OCI-LY1 (cell line): ENCODE measurements at regions not wholly inside any gene's neighbourhood (a gene's known extent, or its start where the extent isn't known, plus 50 kb on each side); places are given as distances from the start of the nearest gene placed in this dataset.

Experiments used
- H2AFZ ChIP-seq: fragments of 200-600 bp; sonication (generic), shearing (Covaris generic); 2 replicates; pipeline ENCODE4 v1.6.0; 2014; ENCODE audit warnings: antibody characterized with exemption, mild to moderate bottlenecking, low read length
- H3F3A ChIP-seq: fragments of 200-600 bp; sonication (generic), shearing (Covaris generic); 2 replicates; pipeline ENCODE4 v1.6.0; 2014; ENCODE audit warnings: mild to moderate bottlenecking, antibody characterized with exemption, low read length, moderate library complexity; ENCODE audit not compliant: insufficient read depth
- H3K27ac ChIP-seq: fragments of 200-600 bp; sonication (generic); 2 replicates; pipeline ENCODE4 v1.5.1; 2014; ENCODE audit warnings: low read length, mixed run types, mild to moderate bottlenecking, low read depth; ENCODE audit not compliant: poor library complexity, severe bottlenecking
- H3K27me3 ChIP-seq: fragments of 200-600 bp; sonication (generic); 2 replicates; pipeline ENCODE4 v1.6.0; 2014; ENCODE audit warnings: antibody characterized with exemption, mild to moderate bottlenecking, low read length, moderate library complexity; ENCODE audit not compliant: insufficient read depth
- H3K36me3 ChIP-seq: fragments of 200-600 bp; sonication (generic); 2 replicates; pipeline ENCODE4 v1.6.1; 2014; ENCODE audit warnings: mild to moderate bottlenecking, antibody characterized with exemption, low read length, moderate library complexity, mixed read lengths; ENCODE audit not compliant: insufficient read depth
- H3K4me1 ChIP-seq: fragments of 200-600 bp; sonication (generic); 2 replicates; pipeline ENCODE4 v1.5.1; 2014; ENCODE audit warnings: mild to moderate bottlenecking, low read length, moderate library complexity; ENCODE audit not compliant: insufficient read depth, severe bottlenecking
- H3K4me2 ChIP-seq: fragments of 200-600 bp; sonication (generic), shearing (Covaris generic); 2 replicates; pipeline ENCODE4 v1.6.1; 2014; ENCODE audit warnings: low read length
- H3K4me3 ChIP-seq: fragments of 200-600 bp; sonication (generic); 2 replicates; pipeline ENCODE4 v1.5.1; 2014; ENCODE audit warnings: low read length, low read depth, mild to moderate bottlenecking, mixed read lengths; ENCODE audit not compliant: poor library complexity, severe bottlenecking
- H3K79me2 ChIP-seq: fragments of 200-600 bp; shearing (Covaris generic); 2 replicates; pipeline ENCODE4 v1.6.1; 2016; ENCODE audit warnings: mixed run types, low read length, mixed read lengths; ENCODE audit not compliant: insufficient read depth
- H3K9ac ChIP-seq: fragments of 200-600 bp; sonication (generic), shearing (Covaris generic); 2 replicates; pipeline ENCODE4 v1.6.1; 2014; ENCODE audit warnings: mild to moderate bottlenecking, low read length, mixed read lengths
- H3K9me2 ChIP-seq: fragments of 200-600 bp; sonication (generic), shearing (Covaris generic); 2 replicates; pipeline ENCODE4 v1.6.1; 2014; ENCODE audit warnings: low read depth, mild to moderate bottlenecking, low read length, mixed read lengths
- H3K9me3 ChIP-seq: fragments of 200-600 bp; shearing (Covaris generic); 2 replicates; pipeline ENCODE4 v1.6.1; 2014; ENCODE audit warnings: low read length, mixed read lengths
- H4K20me1 ChIP-seq: fragments of 200-600 bp; sonication (generic), shearing (Covaris generic); 2 replicates; pipeline ENCODE4 v1.6.0; 2016; ENCODE audit warnings: mild to moderate bottlenecking, low read length; ENCODE audit not compliant: insufficient read depth
- CTCF ChIP-seq: fragments of 200-600 bp; sonication (generic), shearing (Covaris generic); IDR thresholded peaks from 2 replicates; pipeline ENCODE4 v1.5.1; 2017; ENCODE audit warnings: mild to moderate bottlenecking, antibody characterized with exemption, low read length, moderate library complexity, mixed read lengths
- EZH2 ChIP-seq: fragments of 200-600 bp; sonication (generic), shearing (Covaris generic); IDR thresholded peaks from 2 replicates; pipeline ENCODE4 v1.8.0; 2017; ENCODE audit warnings: borderline replicate concordance, mixed run types, mild to moderate bottlenecking, antibody characterized with exemption, low read length, moderate library complexity, mixed read lengths

- Histone ChIP-seq H2AFZ (no peak overlapping the region), H3K4me3 (no peak overlapping the region), H3K36me3 (no peaks in the 10 kb centered on the region), H3F3A (no peaks in the 10 kb centered on the region), H3K27ac (no peak overlapping the region), H3K79me2 (no peaks in the 10 kb centered on the region), H4K20me1 (no peaks in the 10 kb centered on the region), H3K27me3 (no peaks in the 10 kb centered on the region), H3K9me3 (no peaks in the 10 kb centered on the region), H3K4me2 (no peak overlapping the region), H3K9me2 (no peaks in the 10 kb centered on the region), H3K9ac (no peak overlapping the region), H3K4me1 (no peaks in the 10 kb centered on the region)
- no peak for TF ChIP-seq CTCF
- TF ChIP-seq EZH2 = no peak
Observed at GRCh38 chr4:45317739-45318138, 591.4 kb upstream of the GNPDA2 start.

GRCh38 chr4:45317276-45317675 lies 590.9 kb upstream of the GNPDA2 start:
- no peaks in the 10 kb centered on the region for H3K9me3 ChIP-seq
- no peaks in the 10 kb centered on the region for H3K4me1 ChIP-seq
- no peaks in the 10 kb centered on the region for H3F3A ChIP-seq
- H3K27ac ChIP-seq = no peak overlapping the region
- no peaks in the 10 kb centered on the region for H3K36me3 ChIP-seq
- no peaks in the 10 kb centered on the region for H3K9me2 ChIP-seq
- H2AFZ ChIP-seq = no peak overlapping the region
- H3K27me3 ChIP-seq = no peaks in the 10 kb centered on the region
- H3K9ac ChIP-seq = no peak overlapping the region
- H4K20me1 ChIP-seq = no peaks in the 10 kb centered on the region
- TF ChIP-seq EZH2 = no peak
- TF ChIP-seq CTCF = no peak
- no peak overlapping the region for H3K4me2 ChIP-seq
- no peak overlapping the region for H3K4me3 ChIP-seq
- no peaks in the 10 kb centered on the region for H3K79me2 ChIP-seq

- no peaks in the 10 kb centered on the region for H3K27me3 ChIP-seq
- H3F3A ChIP-seq = no peaks in the 10 kb centered on the region
- no peaks in the 10 kb centered on the region for H3K4me1 ChIP-seq
- no peak overlapping the region for H3K4me3 ChIP-seq
- no peak overlapping the region for H2AFZ ChIP-seq
- no peaks in the 10 kb centered on the region for H3K79me2 ChIP-seq
- TF ChIP-seq CTCF (no peak), EZH2 (no peak)
- no peak overlapping the region for H3K4me2 ChIP-seq
- H3K36me3 ChIP-seq = no peaks in the 10 kb centered on the region
- H4K20me1 ChIP-seq = no peaks in the 10 kb centered on the region
- H3K9me2 ChIP-seq = no peaks in the 10 kb centered on the region
- H3K9me3 ChIP-seq = no peaks in the 10 kb centered on the region
- no peak overlapping the region for H3K27ac ChIP-seq
- H3K9ac ChIP-seq = no peak overlapping the region
Observed at GRCh38 chr4:45316257-45316656, 589.9 kb upstream of the GNPDA2 start.
